MV-4-11 (cell line): ENCODE measurements at regions not wholly inside any gene's neighbourhood (a gene's known extent, or its start where the extent isn't known, plus 50 kb on each side); places are given as distances from the start of the nearest gene placed in this dataset.

ENCODE experiments used
- DNase-seq: peaks from one replicate; lab custom pipeline; 2025; lab: John Stamatoyannopoulos, UW

GRCh38 chr22:19621373-19622060, 92.8 kb upstream of the SEPTIN5 start:
- no peak for DNase-seq

DNA sequence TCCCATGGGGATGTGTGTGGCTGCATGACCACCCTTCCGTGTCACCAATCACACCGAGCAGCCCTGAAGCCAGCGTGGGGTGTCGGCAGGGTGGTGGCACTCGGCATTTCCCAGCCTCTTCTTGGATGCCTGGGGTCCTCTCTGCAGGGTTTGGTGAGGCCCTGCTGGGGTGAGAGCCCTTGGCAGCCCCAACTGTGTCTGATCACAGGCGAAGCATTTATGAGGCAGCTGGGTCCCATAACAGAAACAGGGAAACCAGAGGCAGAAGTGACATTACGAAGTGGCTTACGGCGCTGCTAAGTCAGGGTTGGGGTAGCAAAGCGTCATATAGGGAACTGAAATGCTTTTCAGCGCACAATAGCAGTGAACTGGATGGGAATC, 92.3 kb upstream of the SEPTIN5 start:
- peak; percentile 70 for DNase-seq

- no peak for DNase-seq
Measured at GRCh38 chr22:19625331-19626041, 88.8 kb upstream of the SEPTIN5 start.

DNA sequence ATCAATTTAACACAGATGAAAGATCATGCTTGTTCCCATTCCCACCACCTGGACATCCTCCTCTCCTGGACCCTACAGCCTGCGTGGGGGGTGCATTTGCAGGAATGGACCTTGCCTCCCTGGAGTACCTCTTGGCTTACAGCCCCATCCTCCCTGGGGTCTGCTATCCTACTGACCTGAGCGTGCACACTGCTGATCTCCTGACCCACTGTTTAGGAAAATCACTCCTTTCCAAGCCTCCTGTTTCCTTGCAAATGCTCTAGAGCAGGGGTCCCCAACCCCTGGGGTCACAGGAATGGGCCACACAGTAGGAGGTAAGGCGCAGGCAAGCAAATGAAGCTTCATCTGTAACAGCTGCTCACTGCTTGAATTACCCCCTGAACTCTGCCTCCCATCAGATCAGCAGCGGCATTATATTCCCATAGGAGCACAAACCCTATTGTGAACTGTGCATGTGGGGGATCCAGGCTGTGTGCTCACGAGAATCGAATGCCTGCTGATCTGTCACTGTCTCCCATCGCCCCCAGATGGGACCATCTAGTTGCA, 88.2 kb upstream of the SEPTIN5 start:
- DNase-seq = no peak

DNA sequence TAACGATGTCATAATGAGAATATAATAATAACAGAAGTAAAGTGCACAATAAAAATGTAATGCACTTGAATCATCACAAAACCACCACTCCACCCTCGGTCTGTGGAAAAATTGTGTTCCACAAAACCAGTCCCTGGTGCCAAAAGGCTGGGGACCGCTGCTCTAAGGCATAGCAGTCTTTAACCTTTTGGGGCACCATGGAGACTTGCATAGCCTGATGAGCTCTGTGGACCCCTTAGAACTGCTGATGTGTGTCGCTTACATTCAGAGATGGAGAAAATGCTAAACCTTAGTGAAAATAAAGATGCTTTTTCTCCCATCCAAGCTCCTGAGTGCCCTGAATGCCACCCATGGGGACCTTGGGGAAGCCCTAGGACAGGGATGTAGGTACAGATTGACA, 87.6 kb upstream of the SEPTIN5 start:
- no peak for DNase-seq

DNA sequence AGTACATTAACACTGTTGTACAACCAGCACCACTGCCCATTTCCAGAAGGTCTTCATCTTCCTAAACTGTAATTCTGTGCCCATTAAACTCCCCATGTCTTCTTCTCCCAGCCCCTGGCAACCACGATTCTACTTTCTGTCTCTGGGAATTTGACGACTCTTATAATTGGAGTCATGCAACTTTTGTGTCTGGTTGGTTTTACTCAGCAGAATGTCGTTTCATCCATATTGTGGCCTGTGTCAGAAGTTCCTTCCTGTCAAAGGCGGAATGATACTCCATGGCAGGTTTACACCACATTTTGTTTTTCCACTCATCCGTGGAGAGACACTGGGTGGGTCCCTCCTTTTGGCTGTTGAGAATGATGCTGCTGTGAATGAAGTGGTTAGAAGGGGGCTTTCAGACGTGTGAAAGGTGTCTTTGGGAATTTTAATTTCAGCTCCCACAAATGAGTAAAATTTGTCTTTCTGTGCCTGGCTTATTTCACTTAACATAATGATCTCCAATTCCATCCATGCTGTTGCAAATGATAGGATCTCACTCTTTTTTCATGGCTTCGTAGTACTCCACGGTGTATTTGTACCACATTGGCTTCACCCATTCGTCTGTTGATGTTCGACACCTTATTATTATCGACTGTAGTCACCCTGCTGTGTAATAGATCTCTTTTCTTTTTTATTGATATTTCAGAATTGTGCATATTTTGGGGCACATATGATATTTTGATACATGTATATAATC, 86.1 kb upstream of the SEPTIN5 start:
- DNase-seq = no peak

DNA sequence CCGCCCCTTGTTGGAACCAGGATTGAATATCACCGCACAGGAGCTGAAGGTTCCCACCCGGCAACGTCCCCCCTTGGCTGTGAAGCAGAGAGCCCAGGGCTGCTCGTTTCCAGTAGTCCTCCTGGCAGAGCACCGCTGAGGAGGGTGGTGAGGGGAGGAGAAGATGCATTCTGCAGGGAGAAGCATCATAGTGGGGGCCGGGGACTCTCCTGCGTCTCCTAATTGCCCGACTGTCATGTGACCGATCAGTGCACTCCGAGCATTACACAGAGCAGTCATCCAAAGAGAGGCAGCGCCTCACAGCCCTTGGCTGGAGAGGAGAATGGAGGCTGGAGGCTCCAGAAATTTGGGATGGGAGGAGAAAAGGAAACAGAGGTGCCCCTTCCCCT, 85.0 kb upstream of the SEPTIN5 start:
- no peak for DNase-seq

DNA sequence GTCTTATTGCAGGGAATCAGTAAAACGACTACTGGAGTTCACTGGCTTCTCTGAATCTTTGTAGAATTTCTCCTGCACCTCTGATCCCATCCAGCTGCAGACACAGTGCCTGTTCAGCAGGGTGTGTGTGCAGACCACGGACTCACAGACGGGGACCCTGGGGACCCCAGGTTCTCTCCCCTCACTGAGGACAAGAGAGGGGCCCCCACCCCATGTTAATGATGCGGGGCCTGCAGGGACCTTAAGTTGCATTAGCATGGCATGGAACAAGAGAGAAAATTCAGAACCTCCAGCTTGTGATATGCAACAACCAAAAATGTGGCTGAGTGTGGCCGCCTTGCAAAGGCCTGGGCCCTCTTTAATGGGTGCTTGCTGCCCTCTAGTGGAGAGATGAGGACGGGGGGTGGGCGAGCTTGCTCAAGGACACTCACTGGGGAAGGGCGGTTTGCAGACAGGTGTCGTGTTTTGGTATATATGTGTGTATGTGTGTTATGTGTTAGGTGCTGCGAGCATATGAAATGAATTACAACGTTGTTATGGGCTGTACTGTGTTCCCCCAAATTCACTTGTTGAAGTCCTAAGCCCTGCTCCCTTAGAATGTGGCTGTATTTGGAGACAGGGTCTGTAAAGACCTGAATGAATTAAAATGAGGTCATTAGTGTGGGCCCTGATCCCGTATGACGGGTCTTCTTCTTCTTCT, 84.4 kb upstream of the SEPTIN5 start:
- DNase-seq = peak; percentile 59

DNA sequence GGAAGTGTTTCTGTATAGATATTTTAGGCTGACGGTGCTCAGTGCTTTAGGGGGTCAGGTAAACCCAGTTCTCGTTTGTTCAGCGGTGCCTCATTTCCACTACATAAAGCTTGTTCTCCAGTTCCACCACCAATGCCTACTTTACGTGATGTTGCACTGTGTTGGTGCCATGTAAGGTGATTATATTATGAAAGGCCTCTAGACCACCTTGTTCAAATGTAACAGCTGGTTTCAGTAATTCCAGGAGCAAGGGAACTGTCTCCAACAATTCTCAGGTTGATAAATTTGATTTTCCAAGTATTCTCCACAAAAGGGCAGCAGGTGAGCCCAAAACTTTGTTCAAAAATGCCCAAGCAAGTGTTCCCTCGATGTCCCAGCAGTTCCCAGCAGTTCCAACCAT, 83.7 kb upstream of the SEPTIN5 start:
- no peak for DNase-seq

- DNase-seq = peak; percentile 44
Measured at GRCh38 chr22:19631899-19632667, 82.2 kb upstream of the SEPTIN5 start.

DNA sequence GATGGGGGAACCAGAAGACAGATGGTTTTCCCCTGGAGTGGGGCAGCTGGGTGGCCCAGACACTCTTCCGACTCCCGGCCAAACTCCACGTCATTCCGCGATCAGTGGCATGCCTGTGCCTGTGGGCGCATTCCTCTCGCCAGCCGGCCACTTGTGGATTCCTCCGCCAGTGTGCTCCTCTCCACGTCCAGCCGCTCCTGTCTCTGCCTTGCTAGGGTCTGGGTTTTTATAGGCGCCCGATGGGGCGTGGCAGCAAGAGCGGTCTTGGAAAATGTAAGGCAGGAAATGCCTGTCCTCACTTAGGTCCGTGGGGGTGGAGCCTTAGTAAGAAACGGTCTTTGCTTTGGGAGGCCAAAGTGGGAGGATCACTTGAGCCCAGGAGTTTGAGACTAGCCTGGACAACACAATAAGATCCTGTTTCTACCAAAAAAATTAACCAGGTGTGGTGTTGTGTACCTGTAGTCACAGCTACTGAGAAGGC, 81.6 kb upstream of the SEPTIN5 start:
- DNase-seq = no peak

DNA sequence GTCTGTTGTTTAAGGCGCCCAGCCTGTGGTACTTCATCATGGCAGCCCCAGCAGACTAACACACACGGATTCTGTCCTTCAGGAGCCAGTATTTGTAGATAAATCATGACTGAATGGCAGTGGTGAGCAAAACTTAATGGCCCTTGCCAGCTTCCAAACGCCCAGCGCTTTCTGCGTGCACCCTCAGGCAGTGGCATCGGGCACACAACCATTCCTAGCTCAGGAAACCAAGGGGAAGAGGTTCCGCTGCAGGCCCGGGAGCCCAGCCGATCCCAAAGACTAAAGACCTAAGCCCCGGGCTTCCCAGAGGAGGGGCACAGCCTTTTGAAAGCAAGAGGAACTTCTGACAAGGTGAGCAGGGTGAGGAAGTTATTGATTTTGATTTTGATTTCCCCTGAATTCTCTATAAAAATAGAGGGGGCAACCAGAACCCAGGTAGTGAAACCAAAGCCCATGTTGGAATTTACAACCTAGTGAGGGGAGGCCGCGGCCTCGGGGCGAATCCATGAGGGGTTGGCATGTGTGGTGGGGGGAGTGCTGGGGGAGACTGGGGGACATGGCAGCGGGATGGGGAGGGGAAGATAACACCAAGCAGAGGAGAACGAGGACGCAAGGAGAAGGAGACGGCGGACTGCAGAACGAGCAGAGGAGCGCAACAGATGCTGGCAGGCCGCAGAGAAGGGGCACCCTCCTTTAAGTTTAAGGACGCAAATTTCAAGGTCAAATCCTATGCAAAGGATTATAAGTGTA, 79.9 kb upstream of the SEPTIN5 start:
- DNase-seq = no peak

GRCh38 chr22:19635644-19636043, 78.7 kb upstream of the SEPTIN5 start:
- DNase-seq = no peak

DNA sequence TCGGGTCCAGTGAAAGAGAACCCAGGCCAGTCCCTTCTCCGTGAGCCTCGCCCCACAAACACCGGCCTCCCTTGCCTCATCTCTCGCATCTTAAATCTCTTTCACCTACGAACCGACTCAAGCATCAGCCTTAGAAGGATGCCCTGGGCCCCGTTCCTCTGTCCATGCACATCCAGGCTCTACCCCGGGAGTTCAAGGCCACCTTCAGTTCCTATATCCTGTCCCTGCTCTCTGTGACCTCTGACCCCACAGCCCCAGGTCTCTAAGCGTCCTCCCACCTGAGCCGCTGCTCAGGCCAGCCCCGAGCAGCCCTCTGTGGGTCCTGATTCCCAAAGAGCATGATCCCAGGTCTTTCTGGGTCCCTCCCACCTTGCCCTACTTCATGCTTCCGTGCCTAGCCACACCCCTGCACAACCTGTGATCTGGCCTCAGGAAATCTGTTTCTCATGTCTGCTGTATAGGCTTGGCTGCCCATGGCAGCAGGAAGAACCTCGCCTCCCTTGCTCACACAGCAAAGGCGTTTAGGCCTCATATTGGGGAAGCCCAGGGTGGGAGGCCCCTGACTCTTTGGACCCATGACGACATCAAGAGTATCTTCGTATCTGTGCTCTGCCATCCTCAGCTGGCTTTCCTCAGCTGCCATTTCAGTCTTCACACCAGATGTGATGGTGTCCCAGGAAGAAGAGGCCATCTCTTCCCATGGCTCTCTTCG, 77.5 kb upstream of the SEPTIN5 start:
- no peak for DNase-seq

DNA sequence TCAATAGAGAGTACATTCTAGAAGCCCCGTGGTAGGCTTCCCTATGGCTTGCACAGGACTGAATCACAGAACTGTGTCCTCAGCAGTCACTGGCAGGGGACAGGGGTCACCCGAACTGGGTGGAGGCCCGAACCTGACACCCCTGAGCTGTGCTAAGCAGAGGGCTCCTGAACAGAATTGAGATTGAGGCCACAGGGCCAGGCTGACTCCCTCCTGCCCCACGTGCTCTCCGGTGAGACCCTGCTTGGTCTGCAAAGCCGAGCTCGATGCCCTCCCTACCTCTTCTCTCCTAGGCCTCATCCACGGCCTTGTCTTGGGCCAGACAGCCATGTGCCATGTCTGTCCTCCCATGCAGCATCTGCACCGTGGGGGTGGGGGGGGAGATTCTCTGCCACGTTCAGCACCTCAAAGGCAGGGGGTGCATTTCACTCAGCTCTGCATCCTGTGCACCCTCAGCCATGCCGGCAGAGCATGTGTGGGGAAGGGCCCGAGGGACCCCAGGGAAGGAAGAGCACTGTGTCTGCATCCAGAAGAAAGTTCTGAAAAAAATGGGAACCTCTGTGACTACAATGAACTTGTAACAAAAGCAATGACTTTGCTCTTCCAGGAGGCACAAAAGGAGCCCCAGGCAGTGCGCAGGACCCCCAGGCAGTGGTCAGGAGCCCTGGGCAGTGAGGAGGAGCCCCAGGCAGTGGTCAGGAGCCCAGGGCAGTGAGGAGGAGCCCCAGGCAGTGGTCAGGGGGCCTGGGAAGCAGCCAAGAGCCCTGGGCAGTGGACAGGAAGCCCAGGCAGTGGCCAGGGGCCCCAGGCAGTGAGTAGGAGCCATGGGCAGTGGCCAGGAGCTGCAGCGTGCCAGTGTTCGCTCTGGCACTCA, 76.7 kb upstream of the SEPTIN5 start:
- no peak for DNase-seq

GRCh38 chr22:19638282-19639015, 75.9 kb upstream of the SEPTIN5 start:
- DNase-seq = no peak

DNA sequence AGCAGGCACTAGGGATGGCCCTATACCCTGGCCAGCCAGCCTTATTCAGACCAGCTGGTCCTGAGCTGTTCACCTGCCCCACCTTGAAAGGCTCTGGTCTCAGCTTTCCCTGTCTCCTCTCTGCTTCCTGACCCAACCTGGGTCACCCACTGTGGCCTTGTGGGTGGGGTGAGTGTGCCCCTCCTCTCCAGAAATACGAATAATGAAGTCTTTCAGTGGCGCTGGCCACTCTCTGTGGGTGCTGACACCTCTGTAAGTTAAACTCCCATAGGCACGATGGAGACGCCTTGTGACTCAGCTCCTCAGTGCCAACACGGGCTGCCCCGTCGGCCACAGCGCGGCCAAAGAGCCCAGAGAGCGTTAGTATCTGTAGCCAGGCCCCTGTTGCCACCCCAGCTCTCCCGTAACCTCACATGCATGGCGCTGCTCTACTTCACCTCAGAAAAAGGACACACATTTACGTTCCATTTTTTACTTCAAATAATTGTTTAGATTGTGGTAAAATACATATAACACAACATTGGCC, 74.6 kb upstream of the SEPTIN5 start:
- DNase-seq = no peak

DNA sequence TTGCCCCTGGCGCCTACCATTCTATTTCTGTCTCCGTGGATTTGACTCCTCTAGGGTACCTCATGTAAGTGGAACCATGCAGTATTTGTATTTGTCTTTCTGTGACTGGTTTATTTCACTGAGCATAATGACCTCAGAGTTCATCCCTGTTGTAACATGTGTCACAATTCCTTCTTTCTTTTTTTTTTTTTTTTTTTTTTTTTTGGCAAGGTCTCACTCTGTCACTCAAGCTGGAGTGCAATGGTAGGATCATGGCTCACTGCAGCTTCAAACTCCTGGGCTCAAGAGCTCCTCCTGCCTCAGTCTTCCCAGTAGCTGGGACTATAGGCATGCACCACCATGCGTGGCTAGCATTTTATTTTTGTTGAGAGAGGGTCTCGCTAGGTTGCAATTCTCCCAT, 74.0 kb upstream of the SEPTIN5 start:
- no peak for DNase-seq
